ENCODE measurements at regions not wholly inside any gene's neighbourhood (a gene's known extent, or its start where the extent isn't known, plus 50 kb on each side); places are given as distances from the start of the nearest gene placed in this dataset.

DNA sequence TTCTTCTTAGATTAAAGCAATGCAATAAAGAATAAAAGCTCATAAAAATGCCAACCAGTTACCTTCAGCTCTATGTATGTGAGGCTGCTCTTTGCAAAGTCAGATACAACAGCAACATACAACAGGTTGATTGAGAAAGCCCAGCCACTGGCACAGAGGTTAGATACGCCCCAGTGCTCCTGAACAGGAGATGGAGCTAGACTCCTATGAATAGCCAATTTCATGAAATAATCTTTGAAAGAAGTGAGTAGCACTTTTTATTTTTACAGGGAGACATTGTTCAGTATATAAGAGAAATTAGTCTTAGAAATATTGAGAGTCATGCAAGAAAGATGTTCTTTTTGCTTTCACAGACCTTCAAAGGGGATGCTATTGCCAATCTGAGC, 362.4 kb upstream of the MEX3C start:
- TF ChIP-seq POLR2A (IDR thresholded peaks at IDR 0.05; ENCODE audit: low read length) (no peak), GATA1 (IDR thresholded peaks at IDR 0.05; ENCODE audit: low read depth, low read length) (no peak)
